GM19438 (cell line): ENCODE measurements at regions not wholly inside any gene's neighbourhood (a gene's known extent, or its start where the extent isn't known, plus 50 kb on each side); places are given as distances from the start of the nearest gene placed in this dataset.
"Not testable (repeated sequence)": the region's sequence is repeated elsewhere in the genome, so short reads cannot be mapped to it uniquely, and the experiment has no call there.

Experiments
- ATAC-seq: cut with Tn5 transposase; IDR thresholded peaks from one replicate; pipeline ENCODE4 v1.9.1; 2021; ENCODE audit warnings: low read depth; ENCODE audit not compliant: unreplicated experiment

- ATAC-seq = no peak
Measured at GRCh38 chr21:23886828-23887724, 1720.2 kb downstream of the MRPL39 start.

GRCh38 chr21:23881783-23882182 lies 1725.5 kb downstream of the MRPL39 start:
- ATAC-seq = no peak

- no peak for ATAC-seq
Measured at GRCh38 chr21:23876925-23877558, 1730.2 kb downstream of the MRPL39 start.

- ATAC-seq = no peak
Measured at GRCh38 chr21:23874271-23874670, 1733.0 kb downstream of the MRPL39 start.

GRCh38 chr21:23861911-23862504 lies 1745.3 kb downstream of the MRPL39 start:
- ATAC-seq = no peak

GRCh38 chr21:23858878-23859277 lies 1748.4 kb downstream of the MRPL39 start:
- no peak for ATAC-seq

GRCh38 chr21:23853796-23854379 lies 1753.4 kb downstream of the MRPL39 start:
- ATAC-seq = no peak

- ATAC-seq = no peak
Measured at GRCh38 chr21:23837564-23837963, 1769.7 kb downstream of the MRPL39 start.

GRCh38 chr21:23822760-23823159 lies 1784.5 kb downstream of the MRPL39 start:
- ATAC-seq = no peak

- ATAC-seq = no peak
Measured at GRCh38 chr21:23817337-23817736, 1789.9 kb downstream of the MRPL39 start.

- no peak for ATAC-seq
Measured at GRCh38 chr21:23812485-23812884, 1794.8 kb downstream of the MRPL39 start.

GRCh38 chr21:23811805-23812204 lies 1795.5 kb downstream of the MRPL39 start:
- ATAC-seq = no peak

- no peak for ATAC-seq
Measured at GRCh38 chr21:23809573-23809972, 1797.7 kb downstream of the MRPL39 start.

GRCh38 chr21:23806966-23807548 lies 1800.2 kb downstream of the MRPL39 start:
- ATAC-seq = not testable (repeated sequence)

GRCh38 chr21:23804866-23805265 lies 1802.4 kb downstream of the MRPL39 start:
- ATAC-seq = no peak

- no peak for ATAC-seq
Measured at GRCh38 chr21:23801292-23801691, 1806.0 kb downstream of the MRPL39 start.

GRCh38 chr21:23799376-23799775 lies 1807.9 kb downstream of the MRPL39 start:
- ATAC-seq = no peak

- ATAC-seq = no peak
Measured at GRCh38 chr21:23792300-23792699, 1815.0 kb downstream of the MRPL39 start.

GRCh38 chr21:23789864-23790263 lies 1817.4 kb downstream of the MRPL39 start:
- ATAC-seq = no peak

- no peak for ATAC-seq
Measured at GRCh38 chr21:23780326-23780725, 1827.0 kb downstream of the MRPL39 start.

- ATAC-seq = no peak
Measured at GRCh38 chr21:23743821-23744220, 1863.5 kb downstream of the MRPL39 start.
